Stimulated activated CD4-positive, alpha-beta T cell treated with anti-CD3 and anti-CD28 coated beads, Interleukin-2, amount 100 ng/mL, for 4 hours (primary cell): ENCODE measurements at regions not wholly inside any gene's neighbourhood (a gene's known extent, or its start where the extent isn't known, plus 50 kb on each side); places are given as distances from the start of the nearest gene placed in this dataset.

Experiments used
- DNase-seq: peaks from one replicate; pipeline ENCODE4 v3.0.0-alpha.2; 2020; ENCODE audit warnings: low read depth

DNA sequence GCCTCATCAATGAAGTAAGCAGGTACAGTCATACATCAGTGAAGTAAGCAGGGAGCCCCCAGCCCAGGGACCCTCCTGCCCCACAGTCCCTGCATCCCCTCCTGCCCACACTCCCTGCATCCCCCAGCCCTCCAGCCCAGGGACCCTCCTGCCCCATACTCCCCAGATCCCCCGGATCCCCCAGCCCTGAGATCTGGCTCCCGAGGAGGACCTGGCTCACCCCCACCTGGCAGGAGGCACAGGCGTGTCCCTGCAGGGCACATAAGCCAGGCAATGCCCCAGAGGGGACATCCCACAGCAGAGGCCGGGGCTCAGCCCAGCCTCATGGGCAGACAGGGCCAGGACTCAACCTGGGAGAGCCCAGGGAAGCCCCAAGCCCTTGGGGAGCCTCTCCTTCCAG, 53.6 kb upstream of the TPM4 start:
- no peak for DNase-seq

DNA sequence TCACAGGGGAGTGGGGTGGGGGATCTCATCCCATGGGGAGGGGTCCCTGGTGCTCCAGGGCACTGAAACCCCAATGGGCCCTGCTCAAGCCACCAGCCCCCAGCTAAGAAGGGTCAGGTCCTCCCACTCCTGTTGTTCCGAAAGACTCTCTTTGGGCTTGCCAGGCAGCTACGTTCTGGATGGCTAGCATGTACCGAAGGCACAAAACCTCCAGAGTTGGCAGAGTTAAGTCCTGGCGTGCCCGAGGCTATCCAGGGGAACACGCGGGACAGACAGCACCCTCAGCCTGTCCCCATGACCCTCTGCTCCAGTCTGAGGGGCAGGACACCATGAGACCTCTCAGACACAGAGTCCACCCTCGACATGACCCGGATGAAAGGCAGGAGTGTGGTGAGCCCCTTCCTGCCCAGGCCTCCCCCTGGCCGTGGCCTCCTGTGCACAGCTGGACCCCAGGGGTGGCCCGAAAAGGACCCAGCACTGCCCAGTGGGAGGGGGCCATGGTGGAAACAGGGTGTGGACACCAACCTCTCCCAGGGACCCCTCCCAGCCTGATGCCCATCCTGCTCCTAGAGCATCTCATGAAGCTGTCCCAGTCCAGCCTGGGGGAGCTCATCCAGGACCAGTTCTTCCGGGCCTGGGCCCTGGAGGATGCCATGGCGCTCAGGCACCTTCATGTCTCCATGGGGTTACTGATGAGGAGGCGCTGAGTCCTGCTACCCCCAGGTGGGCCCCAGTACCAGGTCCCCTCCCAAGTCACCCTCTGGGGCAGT, 53.0 kb upstream of the TPM4 start:
- DNase-seq = no peak

DNA sequence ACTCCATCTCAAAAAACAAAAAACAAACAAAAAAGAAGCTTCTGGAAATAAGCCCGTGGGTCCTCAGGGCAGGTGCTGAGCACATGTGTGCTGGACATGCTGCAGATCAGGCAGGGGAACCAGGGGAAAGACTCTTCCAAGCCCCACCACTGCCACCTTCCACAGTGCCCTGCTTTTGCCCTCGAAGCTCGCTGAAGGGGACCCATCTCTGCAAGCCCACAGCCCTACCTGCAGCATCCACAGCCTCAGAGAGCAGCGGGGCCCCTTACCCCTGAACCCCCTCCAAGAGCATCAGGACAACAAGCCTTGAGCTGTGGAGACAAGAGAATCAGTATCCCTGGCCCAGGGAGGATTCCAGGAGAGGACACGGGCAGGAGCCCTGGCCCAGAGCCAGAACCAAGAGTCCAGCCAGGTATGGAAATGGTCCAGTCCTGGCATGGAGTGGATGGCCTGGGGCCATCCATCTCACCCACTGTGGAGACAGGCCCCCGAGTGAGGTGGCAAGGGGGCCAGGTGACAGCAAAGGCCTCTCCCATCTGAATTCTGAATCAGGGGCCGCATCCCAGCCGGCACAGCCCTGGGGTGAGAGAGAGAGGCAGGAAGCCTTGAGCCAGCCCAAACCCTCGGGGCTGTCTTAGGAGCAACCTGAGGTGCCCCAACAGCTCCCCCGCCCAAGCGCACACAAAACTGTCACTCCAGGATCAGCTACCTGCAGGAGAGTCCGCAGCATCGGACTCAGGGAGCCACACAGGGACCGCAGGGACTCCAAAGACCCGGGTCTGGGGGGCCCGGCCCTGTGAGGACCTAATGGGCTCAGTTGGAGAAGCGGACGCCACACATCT, 51.8 kb upstream of the TPM4 start:
- DNase-seq = no peak

DNA sequence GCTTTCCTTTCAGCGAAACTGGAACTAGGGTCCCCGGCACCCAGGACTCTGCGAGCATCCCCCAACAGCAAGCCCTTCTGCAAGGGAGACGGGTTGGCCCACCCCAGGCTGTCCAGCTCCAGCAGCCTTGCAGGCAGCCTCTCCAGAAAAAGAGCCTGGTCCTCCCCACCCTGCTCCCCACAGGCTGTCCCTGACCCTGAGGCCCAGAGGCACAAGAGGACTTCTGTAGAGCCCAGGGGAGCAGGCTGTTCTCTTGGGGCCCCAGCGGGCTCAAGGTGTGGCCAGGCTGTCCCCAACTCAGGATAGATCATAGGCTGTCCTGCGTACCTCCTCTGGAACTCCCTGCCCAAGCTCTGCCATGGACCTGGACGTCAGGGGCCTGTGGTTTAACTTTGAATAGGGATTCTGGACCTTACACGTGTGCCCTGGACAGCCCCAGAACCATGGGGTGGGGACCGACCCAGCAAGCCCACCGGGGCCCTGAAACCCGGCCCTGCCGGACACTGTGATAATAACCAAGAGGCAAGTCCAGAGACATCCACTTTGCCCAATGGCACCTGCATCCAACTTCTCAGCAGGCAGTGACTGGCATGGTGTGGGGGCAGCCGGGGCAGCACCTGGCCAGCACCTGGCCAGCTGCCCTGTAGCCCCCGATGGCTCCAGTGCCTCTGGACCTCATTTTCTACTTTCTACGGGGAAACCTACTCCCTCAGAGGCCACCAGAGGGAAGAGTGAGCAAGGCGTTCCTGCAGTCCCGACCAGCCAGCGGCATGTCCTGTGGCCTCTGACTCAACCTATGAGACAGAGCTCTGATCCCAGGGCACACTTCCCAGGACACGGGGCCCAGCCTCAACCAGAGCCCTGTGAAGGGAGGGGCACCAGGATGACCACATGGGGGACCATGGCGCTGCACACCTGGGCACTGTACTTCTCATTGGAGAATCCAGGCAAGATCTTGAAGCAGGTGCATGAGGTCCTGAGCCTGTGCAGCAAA, 50.9 kb upstream of the TPM4 start:
- no peak for DNase-seq

DNA sequence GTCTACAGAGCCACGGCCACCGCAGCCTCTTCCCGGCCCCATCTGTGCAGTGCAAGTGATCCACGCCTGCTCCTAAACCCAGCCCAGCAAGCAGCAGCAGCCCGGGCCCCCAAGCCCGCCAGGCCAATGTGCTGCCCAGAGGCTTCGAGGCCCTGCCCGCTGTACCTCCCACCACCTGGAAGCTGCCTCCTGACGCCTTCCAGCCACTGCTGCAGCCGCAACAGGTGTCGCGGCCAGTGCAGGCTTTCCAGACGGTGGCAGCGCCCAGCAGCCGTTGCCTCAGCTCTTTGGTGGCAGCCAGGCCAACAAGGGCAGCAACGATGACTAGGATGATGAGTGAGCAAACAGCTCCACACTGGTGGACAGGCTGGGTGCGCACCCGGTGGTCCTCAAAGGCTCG, 50.2 kb upstream of the TPM4 start:
- no peak for DNase-seq
